NB4 (cell line): ENCODE measurements at regions not wholly inside any gene's neighbourhood (a gene's known extent, or its start where the extent isn't known, plus 50 kb on each side); places are given as distances from the start of the nearest gene placed in this dataset.

Experiments used
- DNase-seq: peaks from one replicate; pipeline ENCODE4 v3.0.0; 2010; ENCODE audit warnings: low read depth
- H3K4me3 ChIP-seq: one replicate; pipeline ENCODE4 v1.5.1; 2011; ENCODE audit warnings: mild to moderate bottlenecking, low read depth, low read length, moderate library complexity
- MYC ChIP-seq: IDR thresholded peaks from 2 replicates; pipeline ENCODE4 v1.6.1; 2011; ENCODE audit warnings: low read depth, low read length
- POLR2A ChIP-seq: IDR thresholded peaks from 2 replicates; pipeline ENCODE4 v1.6.1; 2011; ENCODE audit warnings: mild to moderate bottlenecking; ENCODE audit not compliant: insufficient read length; ENCODE audit errors: extremely low read depth
- TF ChIP-seq, protein P1 (sequence below): IDR thresholded peaks from 2 replicates; pipeline ENCODE4 v1.6.1; 2011; ENCODE audit warnings: low read depth, low read length
- TF ChIP-seq, protein P2 (sequence below): IDR thresholded peaks from one replicate; pipeline ENCODE4 v1.5.1; 2012; ENCODE audit warnings: low read depth, low read length

GRCh38 chr1:98256700-98257099 lies 335.9 kb upstream of the DPYD start:
- no peak overlapping the region for H3K4me3 ChIP-seq
- peak; percentile 36 for DNase-seq
- TF ChIP-seq, protein P1, sequence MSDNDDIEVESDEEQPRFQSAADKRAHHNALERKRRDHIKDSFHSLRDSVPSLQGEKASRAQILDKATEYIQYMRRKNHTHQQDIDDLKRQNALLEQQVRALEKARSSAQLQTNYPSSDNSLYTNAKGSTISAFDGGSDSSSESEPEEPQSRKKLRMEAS: no peak
- TF ChIP-seq MYC (no peak), POLR2A (no peak)
- TF ChIP-seq, protein P2, sequence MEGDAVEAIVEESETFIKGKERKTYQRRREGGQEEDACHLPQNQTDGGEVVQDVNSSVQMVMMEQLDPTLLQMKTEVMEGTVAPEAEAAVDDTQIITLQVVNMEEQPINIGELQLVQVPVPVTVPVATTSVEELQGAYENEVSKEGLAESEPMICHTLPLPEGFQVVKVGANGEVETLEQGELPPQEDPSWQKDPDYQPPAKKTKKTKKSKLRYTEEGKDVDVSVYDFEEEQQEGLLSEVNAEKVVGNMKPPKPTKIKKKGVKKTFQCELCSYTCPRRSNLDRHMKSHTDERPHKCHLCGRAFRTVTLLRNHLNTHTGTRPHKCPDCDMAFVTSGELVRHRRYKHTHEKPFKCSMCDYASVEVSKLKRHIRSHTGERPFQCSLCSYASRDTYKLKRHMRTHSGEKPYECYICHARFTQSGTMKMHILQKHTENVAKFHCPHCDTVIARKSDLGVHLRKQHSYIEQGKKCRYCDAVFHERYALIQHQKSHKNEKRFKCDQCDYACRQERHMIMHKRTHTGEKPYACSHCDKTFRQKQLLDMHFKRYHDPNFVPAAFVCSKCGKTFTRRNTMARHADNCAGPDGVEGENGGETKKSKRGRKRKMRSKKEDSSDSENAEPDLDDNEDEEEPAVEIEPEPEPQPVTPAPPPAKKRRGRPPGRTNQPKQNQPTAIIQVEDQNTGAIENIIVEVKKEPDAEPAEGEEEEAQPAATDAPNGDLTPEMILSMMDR: no peak

- no peak for DNase-seq
- H3K4me3 ChIP-seq: no peak overlapping the region
- TF ChIP-seq, protein P1: no peak
- TF ChIP-seq, protein P2: no peak
- TF ChIP-seq MYC (no peak), POLR2A (no peak)
Measured at GRCh38 chr1:98253145-98253544, 332.3 kb upstream of the DPYD start.

DNA sequence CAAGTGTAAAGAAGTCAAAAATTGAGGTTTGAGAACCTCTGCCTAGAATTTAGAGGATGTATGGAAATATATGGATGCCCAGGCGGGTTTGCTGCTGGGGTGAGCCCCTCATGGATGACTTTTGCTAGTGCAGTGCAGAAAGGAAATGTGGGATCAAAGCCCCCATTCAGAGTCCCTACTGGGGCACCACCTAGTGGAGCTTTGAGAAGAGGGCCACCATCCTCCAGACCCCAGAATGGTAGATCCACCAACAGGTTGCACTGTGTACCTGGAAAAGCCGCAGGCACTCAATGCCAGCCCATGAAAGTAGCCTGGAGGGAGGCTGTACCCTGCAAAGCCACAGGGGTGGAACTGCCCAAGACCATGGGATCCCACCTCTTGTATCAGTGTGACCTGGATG lies 330.7 kb upstream of the DPYD start:
- no peak for DNase-seq
- H3K4me3 ChIP-seq: no peak overlapping the region
- TF ChIP-seq POLR2A (no peak), MYC (no peak)
- TF ChIP-seq, protein P2: no peak
- TF ChIP-seq, protein P1: no peak

DNA sequence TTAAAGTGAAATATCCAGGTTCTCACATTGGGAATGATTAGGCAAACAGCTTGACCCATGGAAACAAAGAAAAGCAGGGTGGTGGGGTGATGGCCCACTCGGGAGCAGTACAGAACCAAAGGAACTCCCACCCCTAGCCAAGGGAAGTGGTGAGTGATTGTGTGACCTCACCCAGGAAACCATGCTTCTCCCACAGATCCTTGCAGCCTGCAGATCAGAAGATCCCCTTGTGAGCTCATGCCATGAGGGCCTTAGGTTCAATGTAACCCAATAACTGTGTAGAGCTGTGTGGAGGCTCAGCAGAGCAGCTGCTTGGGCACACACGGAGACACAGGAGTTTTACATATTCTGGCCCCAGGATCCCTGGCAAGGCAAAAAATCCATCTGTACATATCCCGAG lies 311.8 kb upstream of the DPYD start:
- H3K4me3 ChIP-seq: no peak overlapping the region
- TF ChIP-seq, protein P2: no peak
- TF ChIP-seq, protein P1: no peak
- TF ChIP-seq POLR2A (no peak), MYC (no peak)
- DNase-seq: peak; percentile 9

DNA sequence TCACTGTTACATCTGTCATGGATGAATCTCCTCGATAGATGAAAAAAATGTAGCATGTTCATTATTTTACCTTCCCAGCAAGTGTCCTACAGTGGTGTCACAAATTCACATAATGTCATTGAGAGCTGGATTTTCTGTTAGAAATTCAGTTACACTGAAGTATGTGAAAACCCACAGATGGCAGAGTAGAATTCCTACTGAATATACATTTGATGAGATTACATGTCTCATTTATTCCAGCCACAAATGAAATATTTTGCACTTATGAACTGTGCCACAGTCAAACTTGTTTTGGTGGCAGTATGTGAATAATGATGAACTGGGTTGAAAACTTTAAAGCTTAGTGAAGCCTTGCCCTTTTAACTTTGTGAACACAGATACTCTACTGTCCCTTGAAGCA lies 301.9 kb upstream of the DPYD start:
- no peak overlapping the region for H3K4me3 ChIP-seq
- no peak for TF ChIP-seq POLR2A
- no peak for DNase-seq

DNA sequence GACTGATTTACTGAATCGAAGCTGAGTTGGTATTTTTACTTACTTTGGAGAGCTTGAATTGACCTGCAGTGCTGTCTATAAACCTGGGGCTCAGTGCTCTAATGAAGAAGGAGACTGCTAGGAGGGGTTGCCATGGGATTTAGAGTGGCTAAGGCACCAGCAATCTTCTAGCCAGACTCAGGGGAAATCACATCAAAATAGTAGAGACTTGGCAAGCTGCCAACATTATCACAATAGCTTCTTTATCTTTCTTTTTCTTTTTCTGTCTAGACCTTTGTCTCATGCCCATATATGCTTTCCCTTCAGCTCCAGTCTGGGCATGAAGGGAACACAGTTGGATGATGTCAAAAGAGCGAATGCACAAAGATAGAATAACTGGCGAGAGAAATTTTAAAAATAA lies 301.1 kb upstream of the DPYD start:
- no peak overlapping the region for H3K4me3 ChIP-seq
- TF ChIP-seq, protein P2: no peak
- TF ChIP-seq POLR2A: no peak
- no peak for TF ChIP-seq MYC
- TF ChIP-seq, protein P1: no peak
- DNase-seq: no peak
